Stomach (tissue), 4 donors: ENCODE measurements at regions not wholly inside any gene's neighbourhood (a gene's known extent, or its start where the extent isn't known, plus 50 kb on each side); places are given as distances from the start of the nearest gene placed in this dataset.

Experiments used
- CTCF ChIP-seq, 7 experiments: fragments of 450-650 bp in 4 of 7; fragments of 200-600 bp in 3 of 7; sonication (generic) in 3 of 7; IDR thresholded peaks; one replicate each; pipeline ENCODE4 v1.5.1; 2016 to 2019; ENCODE audit warnings: antibody characterized with exemption in 7 of 7, control low read depth in 2 of 7, mild to moderate bottlenecking in 1 of 7
- EP300 ChIP-seq: sonication (generic); formaldehyde crosslinking; IDR thresholded peaks from one replicate; pipeline ENCODE4 v1.6.1; 2017; ENCODE audit warnings: antibody characterized with exemption
- POLR2A ChIP-seq, 4 donors: fragments of 450-650 bp; IDR thresholded peaks; one replicate each; pipeline ENCODE4 v1.6.1; 2016; ENCODE audit warnings: antibody characterized with exemption in 4 of 4, control low read depth in 2 of 4, mild to moderate bottlenecking in 1 of 4, moderate library complexity in 1 of 4
- POLR2AphosphoS5 ChIP-seq, 3 donors: sonication (generic); formaldehyde crosslinking; IDR thresholded peaks; one replicate each; pipeline ENCODE4 v1.6.1; 2016; ENCODE audit warnings: antibody characterized with exemption in 3 of 3

- TF ChIP-seq POLR2A (IDR thresholded peaks at IDR 0.05) (no peak), CTCF (IDR thresholded peaks at IDR 0.05) (no peak), EP300 (no peak), POLR2AphosphoS5 (IDR thresholded peaks at IDR 0.05) (no peak)
These were observed 1004.3 kb upstream of the SEMA6D start for GRCh38 chr15:46713045-46713444.
